PC-9 (cell line): ENCODE measurements at regions not wholly inside any gene's neighbourhood (a gene's known extent, or its start where the extent isn't known, plus 50 kb on each side); places are given as distances from the start of the nearest gene placed in this dataset.

Experiments
- BruUV-seq: library from RNA; stranded (reverse); fragments of 400-500 nt; replicated peaks from 2 replicates; lab custom pipeline; 2021; lab: Mats Ljungman, UMichigan
- CTCF ChIA-PET: fragments of 300-600 bp; sonication (Branson Sonifier 250); formaldehyde crosslinking; loops from one replicate; lab custom pipeline; 2022; ENCODE audit warnings: antibody characterized with exemption; lab: Charles Lee
- POLR2A ChIA-PET: fragments of 300-600 bp; sonication (Branson Sonifier 250); formaldehyde crosslinking; loops from one replicate; lab custom pipeline; 2022; ENCODE audit warnings: antibody characterized with exemption; ENCODE audit not compliant: unreplicated experiment; lab: Charles Lee
- DNase-seq, 2 experiments: peaks; one replicate each; pipeline versions ENCODE4 v3.0.0 to v3.0.0-alpha.2; 2015 to 2022; ENCODE audit warnings: mixed read lengths in 1 of 2
- H2AFZ ChIP-seq: fragments of 200-600 bp; sonication (generic); 2 replicates; pipeline ENCODE4 v1.8.1; 2017; ENCODE audit warnings: antibody characterized with exemption
- H3F3A ChIP-seq: fragments of 200-600 bp; sonication (generic); 2 replicates; pipeline ENCODE4 v1.8.1; 2017; ENCODE audit warnings: antibody characterized with exemption, mild to moderate bottlenecking, low read depth; ENCODE audit not compliant: insufficient read depth
- H3K27ac ChIP-seq: fragments of 200-600 bp; sonication (generic); 2 replicates; pipeline ENCODE4 v1.6.1; 2016; ENCODE audit warnings: mixed run types
- H3K27me3 ChIP-seq: fragments of 200-600 bp; sonication (generic); 2 replicates; pipeline ENCODE4 v1.6.1; 2016; ENCODE audit warnings: low read depth, mixed run types; ENCODE audit not compliant: insufficient read depth
- H3K36me3 ChIP-seq: fragments of 200-600 bp; sonication (generic); 2 replicates; pipeline ENCODE4 v1.6.1; 2016; ENCODE audit warnings: low read depth, mixed run types
- H3K4me1 ChIP-seq: fragments of 200-600 bp; sonication (generic); replicated peaks from 2 replicates; pipeline ENCODE4 v1.6.1; 2016; ENCODE audit warnings: mixed run types; ENCODE audit not compliant: insufficient read depth
- H3K4me2 ChIP-seq: fragments of 200-600 bp; sonication (generic); 2 replicates; pipeline ENCODE4 v1.6.1; 2017; ENCODE audit warnings: mixed run types
- H3K4me3 ChIP-seq: fragments of 200-600 bp; sonication (generic); 2 replicates; pipeline ENCODE4 v1.6.1; 2016; ENCODE audit warnings: mixed run types
- H3K79me2 ChIP-seq: fragments of 200-600 bp; sonication (generic); 2 replicates; pipeline ENCODE4 v1.6.1; 2017; ENCODE audit warnings: low read depth, mixed run types
- H3K9me2 ChIP-seq: fragments of 200-600 bp; sonication (generic); 2 replicates; pipeline ENCODE4 v1.8.1; 2017; ENCODE audit warnings: mild to moderate bottlenecking; ENCODE audit not compliant: insufficient read depth
- H3K9me3 ChIP-seq: fragments of 200-600 bp; sonication (generic); 2 replicates; pipeline ENCODE4 v1.8.1; 2016; ENCODE audit warnings: low read depth; ENCODE audit not compliant: insufficient read depth
- H4K20me1 ChIP-seq: fragments of 200-600 bp; sonication (generic); 2 replicates; pipeline ENCODE4 v1.8.1; 2017; ENCODE audit not compliant: insufficient read depth
- CTCF ChIP-seq: fragments of 200-600 bp; sonication (generic); conservative IDR thresholded peaks from 2 replicates; pipeline ENCODE4 v1.6.1; 2017; ENCODE audit warnings: mixed run types, antibody characterized with exemption, mild to moderate bottlenecking, moderate library complexity
- EZH2 ChIP-seq: fragments of 200-600 bp; sonication (generic); IDR thresholded peaks from 2 replicates; pipeline ENCODE4 v1.8.0; 2017; ENCODE audit warnings: antibody characterized with exemption, low read depth
- intact Hi-C: fragments of 100-400 bp; cut with micrococcal nuclease; formaldehyde crosslinking; loops from one replicate; pipeline ENCODE4 v1.10.0; 2022; ENCODE audit not compliant: unreplicated experiment

- no peaks in the 10 kb centered on the region for H3F3A ChIP-seq
- no TSS peak for BruUV-seq
- no peak overlapping the region for H3K4me2 ChIP-seq
- DNase-seq, result no peak
- H3K9me2 ChIP-seq, result no peaks in the 10 kb centered on the region
- H2AFZ ChIP-seq, result no peak overlapping the region
- POLR2A ChIA-PET, result no interaction called here
- TF ChIP-seq CTCF (no peak), EZH2 (no peak)
- H3K79me2 ChIP-seq, result no peaks in the 10 kb centered on the region
- no peaks in the 10 kb centered on the region for H3K27me3 ChIP-seq
- no peaks in the 10 kb centered on the region for H3K36me3 ChIP-seq
- no peak overlapping the region for H3K27ac ChIP-seq
- CTCF ChIA-PET, result no interaction called here
- no peak overlapping the region for H3K4me3 ChIP-seq
- H3K9me3 ChIP-seq, result no peaks in the 10 kb centered on the region
- no peaks in the 10 kb centered on the region for H4K20me1 ChIP-seq
- no peaks in the 10 kb centered on the region for H3K4me1 ChIP-seq
- intact Hi-C loops, result no loop called here
Observed at GRCh38 chr22:27507935-27508526, 293.5 kb downstream of the MN1 start.

- Histone ChIP-seq H3K27ac (no peak overlapping the region), H3K4me1 (no peaks in the 10 kb centered on the region), H2AFZ (no peak overlapping the region), H3K27me3 (no peaks in the 10 kb centered on the region), H3K79me2 (no peaks in the 10 kb centered on the region), H4K20me1 (no peaks in the 10 kb centered on the region), H3F3A (no peaks in the 10 kb centered on the region), H3K9me3 (no peaks in the 10 kb centered on the region), H3K4me3 (no peak overlapping the region), H3K36me3 (no peaks in the 10 kb centered on the region), H3K4me2 (no peak overlapping the region), H3K9me2 (no peaks in the 10 kb centered on the region)
- POLR2A ChIA-PET, result no interaction called here
- no peak for DNase-seq
- TF ChIP-seq EZH2, result no peak
- BruUV-seq, result no TSS peak
- intact Hi-C loops, result no loop called here
- CTCF ChIA-PET, result no interaction called here
Observed at GRCh38 chr22:27509132-27509920, 292.2 kb downstream of the MN1 start.

GRCh38 chr22:27510024-27510423 is 291.5 kb downstream of the MN1 start:
- Histone ChIP-seq H3K9me2 (no peaks in the 10 kb centered on the region), H3K9me3 (no peaks in the 10 kb centered on the region), H3K4me1 (no peaks in the 10 kb centered on the region), H3K79me2 (no peaks in the 10 kb centered on the region), H3K27ac (no peak overlapping the region), H3K36me3 (no peaks in the 10 kb centered on the region), H3K27me3 (no peaks in the 10 kb centered on the region), H3F3A (no peaks in the 10 kb centered on the region), H2AFZ (no peak overlapping the region), H3K4me3 (no peak overlapping the region), H4K20me1 (no peaks in the 10 kb centered on the region), H3K4me2 (no peak overlapping the region)
- CTCF ChIA-PET, result no interaction called here
- POLR2A ChIA-PET, result interaction anchor here (0.6 kb wide), 1 partner anchor 1211 kb away, joined by 7 read pairs; no protein-coding TSS in a partner anchor
- intact Hi-C loops, result no loop called here
- BruUV-seq, result no TSS peak
- no peak for DNase-seq
- TF ChIP-seq EZH2 (no peak), CTCF (no peak)
